ENCODE measurements at regions not wholly inside any gene's neighbourhood (a gene's known extent, or its start where the extent isn't known, plus 50 kb on each side); places are given as distances from the start of the nearest gene placed in this dataset.
A peak's percentile ranks its signal among the peaks of the same experiment; 100 is the strongest.
"Not testable (repeated sequence)": the region's sequence is repeated elsewhere in the genome, so short reads cannot be mapped to it uniquely, and the experiment has no call there.

GRCh38 chr2:129922571-129923264, 56.7 kb upstream of the RAB6C start:
- H3K36me3 ChIP-seq, result no peaks in the 10 kb centered on the region
- no peak for TF ChIP-seq POLR2A (IDR thresholded peaks at IDR 0.05)
- TF ChIP-seq CTCF (IDR thresholded peaks at IDR 0.05 in 4 of 5, conservative IDR thresholded peaks at IDR 0.05 in 1 of 5), result no peak
- ATAC-seq (no peak), DNase-seq (no peak)
- in situ Hi-C loops (cut with MboI; ENCODE audit: low sequenced_read_pairs in 4 of 4) (no loop called here), intact Hi-C loops (cut with DNase I; ENCODE audit: low total_unique reads) (no loop called here)
- no peak overlapping the region for H3K27ac ChIP-seq
- no peaks in the 10 kb centered on the region for H3K4me1 ChIP-seq
- H3K4me3 ChIP-seq, result no peak overlapping the region
- H3K9me3 ChIP-seq, result peaks cover 0 to 5% (median 0%) of the 10 kb centered on the region in 3 donors
- H3K27me3 ChIP-seq, result peaks cover 3 to 22% (median 11%) of the 10 kb centered on the region in 3 donors

DNA sequence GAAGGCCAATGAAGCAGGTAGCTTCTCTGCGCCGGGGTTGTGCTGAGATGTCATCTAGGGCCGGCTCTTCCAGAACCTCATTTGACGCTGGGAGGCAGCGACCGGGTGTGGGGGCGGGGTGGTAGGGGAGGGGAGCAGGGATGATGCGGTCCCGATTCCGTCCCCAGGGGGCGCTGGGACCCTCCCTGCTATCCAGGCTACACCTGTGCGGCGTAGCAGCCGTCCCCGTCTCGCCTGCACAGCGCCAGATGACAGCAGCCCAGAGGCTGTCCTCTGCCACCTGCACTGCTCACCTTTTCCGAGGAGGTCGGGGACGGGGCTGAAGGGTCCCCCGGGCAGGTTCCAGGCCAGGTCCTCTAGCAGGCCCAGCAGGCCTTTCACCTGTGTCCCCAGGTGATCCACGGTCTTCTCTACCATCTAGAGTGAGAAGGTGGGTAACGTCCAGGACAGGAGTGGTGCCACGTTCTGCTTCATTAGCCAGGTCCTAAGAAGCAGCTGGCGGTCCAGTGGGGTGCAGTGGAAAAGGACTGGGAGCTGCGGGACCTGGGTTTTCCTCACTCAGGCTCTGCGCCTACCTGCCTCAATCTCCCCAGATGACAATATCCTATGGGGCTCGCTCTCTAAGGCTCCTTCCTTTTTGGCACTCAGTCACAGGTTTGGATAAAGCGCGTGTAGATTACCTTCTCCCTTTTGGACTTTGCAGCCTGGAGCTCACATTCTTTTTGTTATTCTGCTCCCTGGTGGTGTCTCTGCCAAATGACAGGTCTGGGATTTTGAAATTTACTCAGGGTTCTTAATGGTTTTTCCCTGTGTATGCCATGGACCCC, 56.0 kb upstream of the RAB6C start:
- Histone ChIP-seq H3K4me1 (no peaks in the 10 kb centered on the region), H3K36me3 (no peaks in the 10 kb centered on the region), H3K9me3 (no peaks in the 10 kb centered on the region), H3K27me3 (peaks cover 3 to 14% (median 11%) of the 10 kb centered on the region in 3 donors), H3K4me3 (no peak overlapping the region), H3K27ac (no peak overlapping the region)
- TF ChIP-seq CTCF (IDR thresholded peaks at IDR 0.05 in 4 of 5, conservative IDR thresholded peaks at IDR 0.05 in 1 of 5) (peak in 2 of 5 experiments; percentile 26 to 39), POLR2A (IDR thresholded peaks at IDR 0.05) (no peak)
- in situ Hi-C loops (cut with MboI; ENCODE audit: low sequenced_read_pairs in 4 of 4), result no loop called here
- intact Hi-C loops (cut with DNase I; ENCODE audit: low total_unique reads), result no loop called here
- DNase-seq (no peak), ATAC-seq (peak in 1 of 2 donors; percentile 49)

GRCh38 chr2:129924115-129924514, 55.4 kb upstream of the RAB6C start:
- in situ Hi-C loops (cut with MboI; ENCODE audit: low sequenced_read_pairs in 4 of 4); H3K4me3 ChIP-seq; H3K4me1 ChIP-seq; H3K36me3 ChIP-seq; ATAC-seq; DNase-seq; intact Hi-C loops (cut with DNase I; ENCODE audit: low total_unique reads); H3K9me3 ChIP-seq; H3K27ac ChIP-seq: not testable (repeated sequence)
- H3K27me3 ChIP-seq, result peaks cover 3 to 14% (median 11%) of the 10 kb centered on the region in 3 donors

DNA sequence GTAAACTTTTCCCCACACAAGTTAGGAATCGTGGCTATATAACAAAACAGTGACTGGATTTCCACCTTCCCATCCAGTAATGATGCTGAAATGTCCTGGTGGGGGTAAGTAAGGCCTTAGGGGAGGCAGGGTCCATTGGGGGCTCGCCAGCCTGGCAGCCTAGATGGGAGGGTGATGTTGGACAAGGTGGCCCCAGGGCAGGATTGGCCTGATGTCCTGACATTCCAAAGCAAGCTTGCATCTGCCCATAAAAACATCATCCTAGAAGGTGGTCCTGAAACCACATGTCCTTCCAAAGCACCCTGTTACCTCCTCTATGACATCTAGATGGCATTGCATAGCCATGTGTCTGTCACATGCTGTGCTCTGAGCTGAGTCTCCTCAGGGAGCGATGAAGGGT, 54.1 kb upstream of the RAB6C start:
- TF ChIP-seq CTCF (IDR thresholded peaks at IDR 0.05 in 4 of 5, conservative IDR thresholded peaks at IDR 0.05 in 1 of 5), result no peak
- no peak for TF ChIP-seq POLR2A (IDR thresholded peaks at IDR 0.05)
- intact Hi-C loops (cut with DNase I; ENCODE audit: low total_unique reads), result no loop called here
- Histone ChIP-seq H3K27ac (no peak overlapping the region), H3K9me3 (no peaks in the 10 kb centered on the region), H3K4me1 (no peaks in the 10 kb centered on the region), H3K27me3 (peaks cover 3 to 11% (median 10%) of the 10 kb centered on the region in 3 donors), H3K36me3 (no peaks in the 10 kb centered on the region), H3K4me3 (no peak overlapping the region)
- in situ Hi-C loops (cut with MboI; ENCODE audit: low sequenced_read_pairs in 4 of 4), result loop anchor here in 1 of 4 donors (25.0 kb wide), 1 partner anchor 412 kb away; the partner anchor contains the start of gene IMP4
- DNase-seq (no peak), ATAC-seq (no peak)

DNA sequence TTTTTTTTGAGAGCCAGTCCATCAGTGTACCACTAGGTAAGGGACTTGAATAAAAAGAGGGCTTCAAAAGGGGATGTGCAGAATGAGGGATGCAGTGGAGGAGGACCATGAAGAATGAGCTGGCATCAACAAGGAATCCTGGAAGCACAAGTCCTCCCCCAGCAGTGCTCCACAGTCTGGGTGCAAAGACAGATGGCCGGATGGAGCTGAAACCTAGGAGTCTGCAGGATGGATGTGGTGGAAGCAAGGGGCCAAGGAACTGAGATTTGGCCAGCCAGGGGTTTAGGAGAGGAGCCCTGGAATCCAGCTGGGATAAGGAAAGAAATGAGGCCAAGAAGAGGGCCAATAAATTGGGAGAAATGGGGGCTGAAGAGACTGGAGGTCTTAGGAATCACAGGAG, 51.8 kb upstream of the RAB6C start:
- Histone ChIP-seq H3K27me3 (peaks cover 6 to 14% (median 8%) of the 10 kb centered on the region in 3 donors), H3K4me1 (no peaks in the 10 kb centered on the region), H3K27ac (no peak overlapping the region), H3K36me3 (no peaks in the 10 kb centered on the region), H3K9me3 (no peaks in the 10 kb centered on the region), H3K4me3 (no peak overlapping the region)
- in situ Hi-C loops (cut with MboI; ENCODE audit: low sequenced_read_pairs in 4 of 4) (loop anchor here in 1 of 4 donors (25.0 kb wide), 1 partner anchor 410 kb away; the partner anchor contains the start of gene IMP4), intact Hi-C loops (cut with DNase I; ENCODE audit: low total_unique reads) (no loop called here)
- DNase-seq, result no peak
- TF ChIP-seq CTCF (IDR thresholded peaks at IDR 0.05 in 4 of 5, conservative IDR thresholded peaks at IDR 0.05 in 1 of 5) (no peak), POLR2A (IDR thresholded peaks at IDR 0.05) (no peak)
- ATAC-seq, result no peak
